Fibroblast of skin of right quadriceps (primary cell): ENCODE measurements at regions not wholly inside any gene's neighbourhood (a gene's known extent, or its start where the extent isn't known, plus 50 kb on each side); places are given as distances from the start of the nearest gene placed in this dataset.
"Not testable (repeated sequence)": the region's sequence is repeated elsewhere in the genome, so short reads cannot be mapped to it uniquely, and the experiment has no call there.

ENCODE experiments used
- DNase-seq: peaks from one replicate; pipeline ENCODE4 v3.0.0-alpha.2; 2013

- no peak for DNase-seq
Observed at GRCh38 chr2:44051593-44052347, 56.0 kb upstream of the LRPPRC start.

- no peak for DNase-seq
Observed at GRCh38 chr2:44052584-44052983, 56.8 kb upstream of the LRPPRC start.

- no peak for DNase-seq
Observed at GRCh38 chr2:44053052-44053451, 57.3 kb upstream of the LRPPRC start.

GRCh38 chr2:44053456-44053855 lies 57.7 kb upstream of the LRPPRC start:
- DNase-seq, result no peak

GRCh38 chr2:44055229-44055628 lies 59.4 kb upstream of the LRPPRC start:
- DNase-seq, result no peak

- no peak for DNase-seq
Observed at GRCh38 chr2:44055664-44056063, 59.9 kb upstream of the LRPPRC start.

- no peak for DNase-seq
Observed at GRCh38 chr2:44056947-44057346, 61.2 kb upstream of the LRPPRC start.

- not testable (repeated sequence) for DNase-seq
Observed at GRCh38 chr2:44060286-44060685, 64.5 kb upstream of the LRPPRC start.

- no peak for DNase-seq
Observed at GRCh38 chr2:44060990-44061389, 65.2 kb upstream of the LRPPRC start.

- DNase-seq, result no peak
Observed at GRCh38 chr2:44061469-44061868, 65.7 kb upstream of the LRPPRC start.

- no peak for DNase-seq
Observed at GRCh38 chr2:44061876-44062275, 66.1 kb upstream of the LRPPRC start.

GRCh38 chr2:44063033-44063432 lies 67.2 kb upstream of the LRPPRC start:
- no peak for DNase-seq

- not testable (repeated sequence) for DNase-seq
Observed at GRCh38 chr2:44064281-44064680, 68.5 kb upstream of the LRPPRC start.

GRCh38 chr2:44067012-44067790 lies 71.4 kb upstream of the LRPPRC start:
- DNase-seq, result not testable (repeated sequence)

- DNase-seq, result not testable (repeated sequence)
Observed at GRCh38 chr2:44067791-44068181, 72.0 kb upstream of the LRPPRC start.

GRCh38 chr2:44071454-44072046 lies 75.8 kb upstream of the LRPPRC start:
- no peak for DNase-seq

GRCh38 chr2:44073667-44074066 lies 77.9 kb upstream of the LRPPRC start:
- DNase-seq, result not testable (repeated sequence)

GRCh38 chr2:44074795-44075194 lies 79.0 kb upstream of the LRPPRC start:
- DNase-seq, result not testable (repeated sequence)

- DNase-seq, result peak; percentile 3
Observed at GRCh38 chr2:44075541-44075940, 79.8 kb upstream of the LRPPRC start.

- no peak for DNase-seq
Observed at GRCh38 chr2:44077942-44078511, 82.2 kb upstream of the LRPPRC start.

- DNase-seq, result no peak
Observed at GRCh38 chr2:44079686-44080085, 83.9 kb upstream of the LRPPRC start.

- DNase-seq, result no peak
Observed at GRCh38 chr2:44083054-44083453, 85.6 kb upstream of the PPM1B start.

GRCh38 chr2:44084850-44085249 lies 83.8 kb upstream of the PPM1B start:
- DNase-seq, result no peak

GRCh38 chr2:44086629-44087028 lies 82.0 kb upstream of the PPM1B start:
- no peak for DNase-seq
